IPS-20b (cell line): ENCODE measurements at regions not wholly inside any gene's neighbourhood (a gene's known extent, or its start where the extent isn't known, plus 50 kb on each side); places are given as distances from the start of the nearest gene placed in this dataset.

Experiments
- H3K27ac ChIP-seq: one replicate; pipeline ENCODE4 v1.5.1; 2013; ENCODE audit warnings: low read length
- H3K27me3 ChIP-seq: 2 replicates; pipeline ENCODE4 v1.6.1; 2013; ENCODE audit warnings: mild to moderate bottlenecking, low read length, inconsistent platforms; ENCODE audit not compliant: insufficient read depth
- H3K36me3 ChIP-seq: 2 replicates; pipeline ENCODE4 v1.6.1; 2013; ENCODE audit warnings: low read depth, mild to moderate bottlenecking, inconsistent platforms, low read length, moderate library complexity; ENCODE audit not compliant: insufficient read depth
- H3K4me1 ChIP-seq: 2 replicates; pipeline ENCODE4 v1.6.1; 2013; ENCODE audit warnings: mild to moderate bottlenecking, control low read depth, inconsistent platforms, low read length, moderate library complexity; ENCODE audit not compliant: insufficient read depth
- H3K4me3 ChIP-seq: 2 replicates; pipeline ENCODE4 v1.5.1; 2013; ENCODE audit warnings: mild to moderate bottlenecking, low read length, inconsistent platforms
- H3K9ac ChIP-seq: 2 replicates; pipeline ENCODE4 v1.6.1; 2013; ENCODE audit warnings: low read depth, mild to moderate bottlenecking, inconsistent platforms, low read length, moderate library complexity
- H3K9me3 ChIP-seq: 2 replicates; pipeline ENCODE4 v1.6.1; 2013; ENCODE audit warnings: mild to moderate bottlenecking, low read depth, low read length, inconsistent platforms; ENCODE audit not compliant: insufficient read depth

GRCh38 chr16:35370617-35371016 is 1911.2 kb downstream of the TP53TG3F start:
- Histone ChIP-seq H3K27ac (no peak overlapping the region), H3K4me3 (no peak overlapping the region; the same call in 1 of the 2 replicates), H3K4me1 (no peaks in the 10 kb centered on the region), H3K36me3 (no peaks in the 10 kb centered on the region), H3K27me3 (no peaks in the 10 kb centered on the region), H3K9ac (no peak overlapping the region), H3K9me3 (peaks cover 87% of the 10 kb centered on the region)

GRCh38 chr16:35377142-35377541 is 1917.7 kb downstream of the TP53TG3F start:
- Histone ChIP-seq H3K9ac (no peak overlapping the region), H3K9me3 (peaks cover 87% of the 10 kb centered on the region), H3K36me3 (no peaks in the 10 kb centered on the region), H3K27ac (no peak overlapping the region), H3K27me3 (no peaks in the 10 kb centered on the region), H3K4me3 (no peak overlapping the region), H3K4me1 (no peaks in the 10 kb centered on the region)

GRCh38 chr16:35386619-35387018 is 1927.2 kb downstream of the TP53TG3F start:
- Histone ChIP-seq H3K36me3 (no peaks in the 10 kb centered on the region), H3K27ac (no peak overlapping the region), H3K9me3 (peaks cover 87% of the 10 kb centered on the region), H3K27me3 (no peaks in the 10 kb centered on the region), H3K9ac (no peak overlapping the region), H3K4me3 (no peak overlapping the region), H3K4me1 (no peaks in the 10 kb centered on the region)

- Histone ChIP-seq H3K4me3 (no peak overlapping the region), H3K27me3 (no peaks in the 10 kb centered on the region), H3K9ac (no peak overlapping the region), H3K27ac (no peak overlapping the region), H3K4me1 (no peaks in the 10 kb centered on the region), H3K9me3 (peaks cover 88% of the 10 kb centered on the region), H3K36me3 (no peaks in the 10 kb centered on the region)
These were observed 1931.9 kb downstream of the TP53TG3F start for GRCh38 chr16:35391328-35391727.

GRCh38 chr16:35398180-35398579 is 1938.8 kb downstream of the TP53TG3F start:
- H3K4me3 ChIP-seq = no peak overlapping the region
- H3K27me3 ChIP-seq = no peaks in the 10 kb centered on the region
- H3K27ac ChIP-seq = no peak overlapping the region
- H3K4me1 ChIP-seq = no peaks in the 10 kb centered on the region
- peaks cover 94% of the 10 kb centered on the region for H3K9me3 ChIP-seq
- no peak overlapping the region for H3K9ac ChIP-seq
- no peaks in the 10 kb centered on the region for H3K36me3 ChIP-seq

GRCh38 chr16:35399133-35399532 is 1939.7 kb downstream of the TP53TG3F start:
- Histone ChIP-seq H3K4me3 (no peak overlapping the region), H3K4me1 (no peaks in the 10 kb centered on the region), H3K9me3 (peaks cover 92% of the 10 kb centered on the region), H3K9ac (no peak overlapping the region), H3K36me3 (no peaks in the 10 kb centered on the region), H3K27me3 (no peaks in the 10 kb centered on the region), H3K27ac (no peak overlapping the region)

- Histone ChIP-seq H3K36me3 (no peaks in the 10 kb centered on the region), H3K9me3 (peaks cover 93% of the 10 kb centered on the region), H3K4me1 (no peaks in the 10 kb centered on the region), H3K9ac (no peak overlapping the region), H3K27ac (no peak overlapping the region), H3K27me3 (no peaks in the 10 kb centered on the region), H3K4me3 (no peak overlapping the region)
These were observed 1944.9 kb downstream of the TP53TG3F start for GRCh38 chr16:35404273-35404672.

GRCh38 chr16:35405526-35405925 is 1946.1 kb downstream of the TP53TG3F start:
- H3K4me1 ChIP-seq = no peaks in the 10 kb centered on the region
- H3K27me3 ChIP-seq = no peaks in the 10 kb centered on the region
- no peak overlapping the region for H3K4me3 ChIP-seq
- no peaks in the 10 kb centered on the region for H3K36me3 ChIP-seq
- peaks cover 90% of the 10 kb centered on the region for H3K9me3 ChIP-seq
- H3K27ac ChIP-seq = no peak overlapping the region
- no peak overlapping the region for H3K9ac ChIP-seq

- H3K27ac ChIP-seq = no peak overlapping the region
- peaks cover 89% of the 10 kb centered on the region for H3K9me3 ChIP-seq
- H3K4me1 ChIP-seq = no peaks in the 10 kb centered on the region
- H3K4me3 ChIP-seq = no peak overlapping the region
- no peak overlapping the region for H3K9ac ChIP-seq
- no peaks in the 10 kb centered on the region for H3K36me3 ChIP-seq
- H3K27me3 ChIP-seq = no peaks in the 10 kb centered on the region
These were observed 1950.1 kb downstream of the TP53TG3F start for GRCh38 chr16:35409503-35409902.

- H3K27ac ChIP-seq = no peak overlapping the region
- no peak overlapping the region for H3K9ac ChIP-seq
- H3K4me3 ChIP-seq = no peak overlapping the region
- H3K36me3 ChIP-seq = no peaks in the 10 kb centered on the region
- H3K9me3 ChIP-seq = peaks cover 91% of the 10 kb centered on the region
- no peaks in the 10 kb centered on the region for H3K27me3 ChIP-seq
- no peaks in the 10 kb centered on the region for H3K4me1 ChIP-seq
These were observed 1951.0 kb downstream of the TP53TG3F start for GRCh38 chr16:35410438-35410837.

GRCh38 chr16:35411156-35411555 is 1951.7 kb downstream of the TP53TG3F start:
- Histone ChIP-seq H3K9me3 (peaks cover 87% of the 10 kb centered on the region), H3K9ac (no peak overlapping the region), H3K4me1 (no peaks in the 10 kb centered on the region), H3K36me3 (no peaks in the 10 kb centered on the region), H3K4me3 (no peak overlapping the region), H3K27me3 (no peaks in the 10 kb centered on the region), H3K27ac (no peak overlapping the region)

- no peak overlapping the region for H3K27ac ChIP-seq
- no peaks in the 10 kb centered on the region for H3K4me1 ChIP-seq
- no peaks in the 10 kb centered on the region for H3K36me3 ChIP-seq
- no peak overlapping the region for H3K9ac ChIP-seq
- no peak overlapping the region for H3K4me3 ChIP-seq
- peaks cover 78% of the 10 kb centered on the region for H3K9me3 ChIP-seq
- H3K27me3 ChIP-seq = no peaks in the 10 kb centered on the region
These were observed 1954.7 kb downstream of the TP53TG3F start for GRCh38 chr16:35414139-35414538.

GRCh38 chr16:35414563-35414962 is 1955.2 kb downstream of the TP53TG3F start:
- H3K4me1 ChIP-seq = no peaks in the 10 kb centered on the region
- peaks cover 79% of the 10 kb centered on the region for H3K9me3 ChIP-seq
- H3K27me3 ChIP-seq = no peaks in the 10 kb centered on the region
- no peaks in the 10 kb centered on the region for H3K36me3 ChIP-seq
- no peak overlapping the region for H3K27ac ChIP-seq
- no peak overlapping the region for H3K4me3 ChIP-seq
- H3K9ac ChIP-seq = no peak overlapping the region
